Activated CD8-positive, alpha-beta memory T cell treated with anti-CD3 and anti-CD28 coated beads, Interleukin-2, amount 50 U/mL, for 24 hours (primary cell): ENCODE measurements at regions not wholly inside any gene's neighbourhood (a gene's known extent, or its start where the extent isn't known, plus 50 kb on each side); places are given as distances from the start of the nearest gene placed in this dataset.
"Not testable (repeated sequence)": the region's sequence is repeated elsewhere in the genome, so short reads cannot be mapped to it uniquely, and the experiment has no call there.

Experiments
- DNase-seq: peaks from one replicate; pipeline ENCODE4 v3.0.0-alpha.2; 2020; ENCODE audit errors: extremely low read depth

GRCh38 chr16:17556276-17557052 is 85.7 kb upstream of the XYLT1 start:
- DNase-seq = no peak

GRCh38 chr16:17555176-17555575 is 84.4 kb upstream of the XYLT1 start:
- no peak for DNase-seq

- no peak for DNase-seq
These were observed 81.6 kb upstream of the XYLT1 start for GRCh38 chr16:17552351-17552750.

- DNase-seq = not testable (repeated sequence)
These were observed 80.9 kb upstream of the XYLT1 start for GRCh38 chr16:17551682-17552081.

- no peak for DNase-seq
These were observed 78.1 kb upstream of the XYLT1 start for GRCh38 chr16:17548825-17549224.

GRCh38 chr16:17544785-17545184 is 74.0 kb upstream of the XYLT1 start:
- no peak for DNase-seq

GRCh38 chr16:17544304-17544703 is 73.5 kb upstream of the XYLT1 start:
- DNase-seq = no peak

- DNase-seq = no peak
These were observed 72.3 kb upstream of the XYLT1 start for GRCh38 chr16:17543073-17543472.

GRCh38 chr16:17541324-17541723 is 70.6 kb upstream of the XYLT1 start:
- no peak for DNase-seq

- no peak for DNase-seq
These were observed 68.2 kb upstream of the XYLT1 start for GRCh38 chr16:17538927-17539326.

- no peak for DNase-seq
These were observed 61.7 kb upstream of the XYLT1 start for GRCh38 chr16:17532338-17532995.

GRCh38 chr16:17529982-17530760 is 59.4 kb upstream of the XYLT1 start:
- DNase-seq = no peak

GRCh38 chr16:17526956-17527937 is 56.5 kb upstream of the XYLT1 start:
- DNase-seq = no peak

GRCh38 chr16:17524656-17525055 is 53.9 kb upstream of the XYLT1 start:
- no peak for DNase-seq

- DNase-seq = no peak
These were observed 49.8 kb upstream of the XYLT1 start for GRCh38 chr16:17520561-17520960.
